OCI-LY1 (cell line): ENCODE measurements at regions not wholly inside any gene's neighbourhood (a gene's known extent, or its start where the extent isn't known, plus 50 kb on each side); places are given as distances from the start of the nearest gene placed in this dataset.

Experiments used
- H2AFZ ChIP-seq: fragments of 200-600 bp; sonication (generic), shearing (Covaris generic); 2 replicates; pipeline ENCODE4 v1.6.0; 2014; ENCODE audit warnings: antibody characterized with exemption, mild to moderate bottlenecking, low read length
- H3F3A ChIP-seq: fragments of 200-600 bp; sonication (generic), shearing (Covaris generic); 2 replicates; pipeline ENCODE4 v1.6.0; 2014; ENCODE audit warnings: mild to moderate bottlenecking, antibody characterized with exemption, low read length, moderate library complexity; ENCODE audit not compliant: insufficient read depth
- H3K27ac ChIP-seq: fragments of 200-600 bp; sonication (generic); 2 replicates; pipeline ENCODE4 v1.5.1; 2014; ENCODE audit warnings: low read length, mixed run types, mild to moderate bottlenecking, low read depth; ENCODE audit not compliant: poor library complexity, severe bottlenecking
- H3K27me3 ChIP-seq: fragments of 200-600 bp; sonication (generic); 2 replicates; pipeline ENCODE4 v1.6.0; 2014; ENCODE audit warnings: antibody characterized with exemption, mild to moderate bottlenecking, low read length, moderate library complexity; ENCODE audit not compliant: insufficient read depth
- H3K36me3 ChIP-seq: fragments of 200-600 bp; sonication (generic); 2 replicates; pipeline ENCODE4 v1.6.1; 2014; ENCODE audit warnings: mild to moderate bottlenecking, antibody characterized with exemption, low read length, moderate library complexity, mixed read lengths; ENCODE audit not compliant: insufficient read depth
- H3K4me1 ChIP-seq: fragments of 200-600 bp; sonication (generic); 2 replicates; pipeline ENCODE4 v1.5.1; 2014; ENCODE audit warnings: mild to moderate bottlenecking, low read length, moderate library complexity; ENCODE audit not compliant: insufficient read depth, severe bottlenecking
- H3K4me2 ChIP-seq: fragments of 200-600 bp; sonication (generic), shearing (Covaris generic); 2 replicates; pipeline ENCODE4 v1.6.1; 2014; ENCODE audit warnings: low read length
- H3K4me3 ChIP-seq: fragments of 200-600 bp; sonication (generic); 2 replicates; pipeline ENCODE4 v1.5.1; 2014; ENCODE audit warnings: low read length, low read depth, mild to moderate bottlenecking, mixed read lengths; ENCODE audit not compliant: poor library complexity, severe bottlenecking
- H3K79me2 ChIP-seq: fragments of 200-600 bp; shearing (Covaris generic); 2 replicates; pipeline ENCODE4 v1.6.1; 2016; ENCODE audit warnings: mixed run types, low read length, mixed read lengths; ENCODE audit not compliant: insufficient read depth
- H3K9ac ChIP-seq: fragments of 200-600 bp; sonication (generic), shearing (Covaris generic); 2 replicates; pipeline ENCODE4 v1.6.1; 2014; ENCODE audit warnings: mild to moderate bottlenecking, low read length, mixed read lengths
- H3K9me2 ChIP-seq: fragments of 200-600 bp; sonication (generic), shearing (Covaris generic); 2 replicates; pipeline ENCODE4 v1.6.1; 2014; ENCODE audit warnings: low read depth, mild to moderate bottlenecking, low read length, mixed read lengths
- H3K9me3 ChIP-seq: fragments of 200-600 bp; shearing (Covaris generic); 2 replicates; pipeline ENCODE4 v1.6.1; 2014; ENCODE audit warnings: low read length, mixed read lengths
- H4K20me1 ChIP-seq: fragments of 200-600 bp; sonication (generic), shearing (Covaris generic); 2 replicates; pipeline ENCODE4 v1.6.0; 2016; ENCODE audit warnings: mild to moderate bottlenecking, low read length; ENCODE audit not compliant: insufficient read depth
- CTCF ChIP-seq: fragments of 200-600 bp; sonication (generic), shearing (Covaris generic); IDR thresholded peaks from 2 replicates; pipeline ENCODE4 v1.5.1; 2017; ENCODE audit warnings: mild to moderate bottlenecking, antibody characterized with exemption, low read length, moderate library complexity, mixed read lengths
- EZH2 ChIP-seq: fragments of 200-600 bp; sonication (generic), shearing (Covaris generic); IDR thresholded peaks from 2 replicates; pipeline ENCODE4 v1.8.0; 2017; ENCODE audit warnings: borderline replicate concordance, mixed run types, mild to moderate bottlenecking, antibody characterized with exemption, low read length, moderate library complexity, mixed read lengths

DNA sequence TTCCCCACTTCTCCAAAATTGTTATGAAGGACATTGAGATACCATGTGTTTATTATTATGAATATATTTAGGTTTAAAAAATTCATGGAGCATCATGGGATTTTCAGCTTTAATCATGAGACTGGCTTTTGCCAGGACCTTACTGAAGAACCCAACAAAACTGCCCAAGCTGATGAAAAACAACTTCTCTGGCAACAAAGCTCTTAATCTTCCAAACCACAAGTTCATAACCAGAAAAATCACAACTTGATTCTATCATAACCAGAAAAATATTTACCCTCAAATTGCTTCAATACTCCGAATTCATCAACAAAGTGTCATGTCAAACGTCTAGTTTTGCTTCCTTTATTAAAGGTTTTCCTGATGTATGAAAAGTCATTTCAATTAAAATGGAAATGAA is 971.8 kb upstream of the ACVR2A start:
- TF ChIP-seq CTCF (no peak), EZH2 (no peak)
- Histone ChIP-seq H3K36me3 (no peaks in the 10 kb centered on the region), H3K27ac (no peak overlapping the region)

GRCh38 chr2:146870691-146871090 is 974.1 kb upstream of the ACVR2A start:
- Histone ChIP-seq H3K9me3 (no peaks in the 10 kb centered on the region), H3K4me2 (no peak overlapping the region), H3K36me3 (no peaks in the 10 kb centered on the region), H2AFZ (no peak overlapping the region), H3K27ac (no peak overlapping the region), H3K27me3 (no peaks in the 10 kb centered on the region), H3K4me1 (no peaks in the 10 kb centered on the region), H3K4me3 (no peak overlapping the region), H3K9ac (no peak overlapping the region), H4K20me1 (no peaks in the 10 kb centered on the region), H3K79me2 (no peaks in the 10 kb centered on the region), H3F3A (no peaks in the 10 kb centered on the region), H3K9me2 (no peaks in the 10 kb centered on the region)
- no peak for TF ChIP-seq CTCF
- no peak for TF ChIP-seq EZH2

More for the DNA sequence above, 971.8 kb upstream of the ACVR2A start:
- Histone ChIP-seq H4K20me1 (no peaks in the 10 kb centered on the region), H3K9me2 (no peaks in the 10 kb centered on the region), H3F3A (no peaks in the 10 kb centered on the region), H3K4me1 (no peaks in the 10 kb centered on the region), H3K4me3 (no peak overlapping the region), H3K27me3 (no peaks in the 10 kb centered on the region), H3K4me2 (no peak overlapping the region), H3K9ac (no peak overlapping the region), H3K79me2 (no peaks in the 10 kb centered on the region), H3K9me3 (no peaks in the 10 kb centered on the region), H2AFZ (no peak overlapping the region)

DNA sequence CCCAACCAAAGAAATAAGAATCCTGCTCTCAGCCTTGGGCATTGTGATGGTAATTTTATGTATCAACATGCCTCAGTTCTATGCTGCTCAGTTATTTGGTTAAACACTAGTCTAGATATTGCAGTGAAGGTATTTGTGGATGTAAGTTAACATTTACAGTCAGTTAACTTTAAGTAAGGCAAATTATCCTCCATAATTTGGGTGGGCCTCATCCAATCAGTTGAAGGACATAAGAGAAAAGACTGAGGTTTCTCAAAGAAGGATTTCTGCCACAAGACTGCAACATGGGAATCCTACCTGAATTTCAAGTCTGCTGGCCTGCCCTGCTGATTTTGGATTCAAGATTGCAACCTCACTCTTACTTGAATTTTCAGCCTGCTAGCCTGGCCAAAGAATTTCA is 975.5 kb upstream of the ACVR2A start:
- H4K20me1 ChIP-seq: no peaks in the 10 kb centered on the region
- H3K27me3 ChIP-seq: no peaks in the 10 kb centered on the region
- no peaks in the 10 kb centered on the region for H3K9me3 ChIP-seq
- TF ChIP-seq CTCF: no peak
- no peaks in the 10 kb centered on the region for H3K79me2 ChIP-seq
- H3K4me3 ChIP-seq: no peak overlapping the region
- no peaks in the 10 kb centered on the region for H3K9me2 ChIP-seq
- H3K4me2 ChIP-seq: no peak overlapping the region
- H3K36me3 ChIP-seq: no peaks in the 10 kb centered on the region
- H2AFZ ChIP-seq: no peak overlapping the region
- no peaks in the 10 kb centered on the region for H3F3A ChIP-seq
- no peaks in the 10 kb centered on the region for H3K4me1 ChIP-seq
- no peak overlapping the region for H3K9ac ChIP-seq
- H3K27ac ChIP-seq: no peak overlapping the region
